ENCODE measurements at regions not wholly inside any gene's neighbourhood (a gene's known extent, or its start where the extent isn't known, plus 50 kb on each side); places are given as distances from the start of the nearest gene placed in this dataset.

DNA sequence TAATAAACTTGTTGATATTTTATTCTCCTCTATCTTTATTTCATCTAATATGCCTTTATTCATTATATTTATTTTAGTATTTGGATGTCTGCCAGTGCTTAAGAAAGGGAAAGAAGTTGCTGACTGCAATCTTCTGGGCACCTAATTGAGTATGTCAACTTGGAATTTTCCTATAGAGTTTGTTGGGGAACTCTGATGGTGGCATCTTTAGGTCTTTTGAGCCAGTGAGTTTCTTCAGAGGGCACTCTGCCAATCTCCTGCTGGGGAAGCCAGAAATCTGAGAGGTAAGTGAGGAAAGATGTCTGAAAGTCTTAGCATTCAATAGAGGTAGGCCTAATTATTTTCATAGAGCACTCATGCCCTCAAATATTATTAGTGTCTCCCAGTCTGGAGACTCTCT is 475.0 kb downstream of the GABRG1 start:
- DNase-seq (ENCODE audit: low read depth, low spot score) (no peak), FAIRE-seq (no peak), ATAC-seq (no peak)
- Histone ChIP-seq H3K79me2 (ENCODE audit: control insufficient read depth, insufficient read depth, low read length) (no peaks in the 10 kb centered on the region), H3K27ac (ENCODE audit: control insufficient read depth, insufficient read depth) (no peak overlapping the region), H3K36me3 (ENCODE audit: control insufficient read depth in 2 of 2, insufficient read depth in 2 of 2, low read length in 1 of 2) (no peaks in the 10 kb centered on the region), H2AFZ (ENCODE audit: control insufficient read depth, low read depth, low read length) (no peak overlapping the region), H3K27me3 (replicated peaks in 1 of 2; ENCODE audit: control insufficient read depth in 2 of 2, insufficient read depth in 2 of 2, low read length in 1 of 2) (no peaks in the 10 kb centered on the region), H3K4me1 (ENCODE audit: control insufficient read depth, insufficient read depth, low read length) (no peaks in the 10 kb centered on the region), H3K9me3 (replicated peaks; ENCODE audit: control insufficient read depth, insufficient read depth, low read length) (no peaks in the 10 kb centered on the region), H3K4me2 (ENCODE audit: control insufficient read depth, insufficient read depth) (no peak overlapping the region), H3K9ac (ENCODE audit: control insufficient read depth, insufficient read depth, low read length) (no peak overlapping the region), H3K4me3 (no peak overlapping the region), H4K20me1 (ENCODE audit: control insufficient read depth, insufficient read depth) (no peaks in the 10 kb centered on the region)
- RAD21 ChIA-PET (ENCODE audit: unreplicated experiment), result no interaction called here
- no peak for TF ChIP-seq TARDBP (IDR thresholded peaks at IDR 0.05; ENCODE audit: borderline replicate concordance)
- no peak for TF ChIP-seq NR2F1 (conservative IDR thresholded peaks at IDR 0.05)
- no peak for TF ChIP-seq CBX5 (IDR thresholded peaks at IDR 0.05; ENCODE audit: low read depth)
- TF ChIP-seq, protein P1, sequence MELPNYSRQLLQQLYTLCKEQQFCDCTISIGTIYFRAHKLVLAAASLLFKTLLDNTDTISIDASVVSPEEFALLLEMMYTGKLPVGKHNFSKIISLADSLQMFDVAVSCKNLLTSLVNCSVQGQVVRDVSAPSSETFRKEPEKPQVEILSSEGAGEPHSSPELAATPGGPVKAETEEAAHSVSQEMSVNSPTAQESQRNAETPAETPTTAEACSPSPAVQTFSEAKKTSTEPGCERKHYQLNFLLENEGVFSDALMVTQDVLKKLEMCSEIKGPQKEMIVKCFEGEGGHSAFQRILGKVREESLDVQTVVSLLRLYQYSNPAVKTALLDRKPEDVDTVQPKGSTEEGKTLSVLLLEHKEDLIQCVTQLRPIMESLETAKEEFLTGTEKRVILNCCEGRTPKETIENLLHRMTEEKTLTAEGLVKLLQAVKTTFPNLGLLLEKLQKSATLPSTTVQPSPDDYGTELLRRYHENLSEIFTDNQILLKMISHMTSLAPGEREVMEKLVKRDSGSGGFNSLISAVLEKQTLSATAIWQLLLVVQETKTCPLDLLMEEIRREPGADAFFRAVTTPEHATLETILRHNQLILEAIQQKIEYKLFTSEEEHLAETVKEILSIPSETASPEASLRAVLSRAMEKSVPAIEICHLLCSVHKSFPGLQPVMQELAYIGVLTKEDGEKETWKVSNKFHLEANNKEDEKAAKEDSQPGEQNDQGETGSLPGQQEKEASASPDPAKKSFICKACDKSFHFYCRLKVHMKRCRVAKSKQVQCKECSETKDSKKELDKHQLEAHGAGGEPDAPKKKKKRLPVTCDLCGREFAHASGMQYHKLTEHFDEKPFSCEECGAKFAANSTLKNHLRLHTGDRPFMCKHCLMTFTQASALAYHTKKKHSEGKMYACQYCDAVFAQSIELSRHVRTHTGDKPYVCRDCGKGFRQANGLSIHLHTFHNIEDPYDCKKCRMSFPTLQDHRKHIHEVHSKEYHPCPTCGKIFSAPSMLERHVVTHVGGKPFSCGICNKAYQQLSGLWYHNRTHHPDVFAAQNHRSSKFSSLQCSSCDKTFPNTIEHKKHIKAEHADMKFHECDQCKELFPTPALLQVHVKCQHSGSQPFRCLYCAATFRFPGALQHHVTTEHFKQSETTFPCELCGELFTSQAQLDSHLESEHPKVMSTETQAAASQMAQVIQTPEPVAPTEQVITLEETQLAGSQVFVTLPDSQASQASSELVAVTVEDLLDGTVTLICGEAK (IDR thresholded peaks at IDR 0.05; ENCODE audit: borderline replicate concordance), result no peak
- TF ChIP-seq ZNF622 (IDR thresholded peaks at IDR 0.05), result no peak
- no peak for TF ChIP-seq SREBF1 (IDR thresholded peaks at IDR 0.05; ENCODE audit: low read length)
- in situ Hi-C loops (cut with MboI), result no loop called here
- intact Hi-C loops (cut with micrococcal nuclease; ENCODE audit: unreplicated experiment), result no loop called here
- no TSS peak for BruUV-seq (replicated peaks)
- SMC1A ChIA-PET (ENCODE audit: uncharacterized antibody, unreplicated experiment), result no interaction called here
- POLR2A ChIA-PET, result no interaction called here
- CTCF ChIA-PET, result no interaction called here

GRCh38 chr4:45647823-45648222 is 476.0 kb downstream of the GABRG1 start:
- ATAC-seq, result no peak
- RAD21 ChIA-PET (ENCODE audit: unreplicated experiment), result no interaction called here
- Histone ChIP-seq H3K27ac (ENCODE audit: control insufficient read depth, insufficient read depth) (no peak overlapping the region), H3K27me3 (replicated peaks in 1 of 2; ENCODE audit: control insufficient read depth in 2 of 2, insufficient read depth in 2 of 2, low read length in 1 of 2) (no peaks in the 10 kb centered on the region), H3K4me2 (ENCODE audit: control insufficient read depth, insufficient read depth) (no peak overlapping the region), H3K4me1 (ENCODE audit: control insufficient read depth, insufficient read depth, low read length) (no peaks in the 10 kb centered on the region), H3K79me2 (ENCODE audit: control insufficient read depth, insufficient read depth, low read length) (no peaks in the 10 kb centered on the region), H3K9me3 (replicated peaks; ENCODE audit: control insufficient read depth, insufficient read depth, low read length) (no peaks in the 10 kb centered on the region), H2AFZ (ENCODE audit: control insufficient read depth, low read depth, low read length) (no peak overlapping the region), H3K4me3 (no peak overlapping the region), H4K20me1 (ENCODE audit: control insufficient read depth, insufficient read depth) (no peaks in the 10 kb centered on the region), H3K36me3 (ENCODE audit: control insufficient read depth in 2 of 2, insufficient read depth in 2 of 2, low read length in 1 of 2) (no peaks in the 10 kb centered on the region), H3K9ac (ENCODE audit: control insufficient read depth, insufficient read depth, low read length) (no peak overlapping the region)
- in situ Hi-C loops (cut with MboI) (no loop called here), intact Hi-C loops (cut with micrococcal nuclease; ENCODE audit: unreplicated experiment) (no loop called here)
- FAIRE-seq, result no peak
- BruUV-seq (replicated peaks), result no TSS peak
- POLR2A ChIA-PET, result no interaction called here
- CTCF ChIA-PET, result interaction anchor here (1.7 kb wide), 1 partner anchor 10 kb away, joined by 5 read pairs; no protein-coding TSS in a partner anchor
- SMC1A ChIA-PET (ENCODE audit: uncharacterized antibody, unreplicated experiment), result no interaction called here
- DNase-seq (ENCODE audit: low read depth, low spot score), result no peak
- no peak for TF ChIP-seq PAX5 (IDR thresholded peaks at IDR 0.05; ENCODE audit: borderline replicate concordance, low read depth, low read length)
- TF ChIP-seq, protein P2, sequence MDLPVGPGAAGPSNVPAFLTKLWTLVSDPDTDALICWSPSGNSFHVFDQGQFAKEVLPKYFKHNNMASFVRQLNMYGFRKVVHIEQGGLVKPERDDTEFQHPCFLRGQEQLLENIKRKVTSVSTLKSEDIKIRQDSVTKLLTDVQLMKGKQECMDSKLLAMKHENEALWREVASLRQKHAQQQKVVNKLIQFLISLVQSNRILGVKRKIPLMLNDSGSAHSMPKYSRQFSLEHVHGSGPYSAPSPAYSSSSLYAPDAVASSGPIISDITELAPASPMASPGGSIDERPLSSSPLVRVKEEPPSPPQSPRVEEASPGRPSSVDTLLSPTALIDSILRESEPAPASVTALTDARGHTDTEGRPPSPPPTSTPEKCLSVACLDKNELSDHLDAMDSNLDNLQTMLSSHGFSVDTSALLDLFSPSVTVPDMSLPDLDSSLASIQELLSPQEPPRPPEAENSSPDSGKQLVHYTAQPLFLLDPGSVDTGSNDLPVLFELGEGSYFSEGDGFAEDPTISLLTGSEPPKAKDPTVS (IDR thresholded peaks at IDR 0.05; ENCODE audit: low read depth, low read length), result no peak
- TF ChIP-seq SMAD5 (IDR thresholded peaks at IDR 0.05; ENCODE audit: low read depth), result no peak
- TF ChIP-seq EGR1 (IDR thresholded peaks at IDR 0.05; ENCODE audit: borderline replicate concordance in 1 of 2, low read depth in 2 of 2, low read length in 2 of 2), result no peak
- no peak for TF ChIP-seq RBBP5 (conservative IDR thresholded peaks at IDR 0.05)
- no peak for TF ChIP-seq NR2C2 (IDR thresholded peaks at IDR 0.05; ENCODE audit: borderline replicate concordance, control insufficient read depth, insufficient read length, low read depth)
- no peak for TF ChIP-seq CHD1 (IDR thresholded peaks at IDR 0.05; ENCODE audit: low read depth, low read length)
- no peak for TF ChIP-seq EED (IDR thresholded peaks at IDR 0.05; ENCODE audit: low read depth)
- TF ChIP-seq CEBPB (IDR thresholded peaks at IDR 0.05; ENCODE audit: borderline replicate concordance in 1 of 2, low read depth in 2 of 2, low read length in 2 of 2), result no peak

Data from GM12878 (cell line).